Endothelial cell of umbilical vein (primary cell): ENCODE measurements at regions not wholly inside any gene's neighbourhood (a gene's known extent, or its start where the extent isn't known, plus 50 kb on each side); places are given as distances from the start of the nearest gene placed in this dataset.

ENCODE experiments used
- BruUV-seq: library from RNA; stranded (reverse); fragments of 400-500 nt; replicated peaks from 2 replicates; lab custom pipeline; 2021; lab: Mats Ljungman, UMichigan
- CTCF ChIA-PET: fragments of 300-600, 350-600 bp; sonication (Branson Sonifier 250); formaldehyde crosslinking; loops from one replicate; lab custom pipeline; 2021; ENCODE audit warnings: antibody characterized with exemption, inconsistent platforms; lab: Charles Lee
- POLR2A ChIA-PET: fragments of 300-600, 350-600 bp; sonication (Branson Sonifier 250); formaldehyde crosslinking; loops from one replicate; lab custom pipeline; 2021; ENCODE audit warnings: antibody characterized with exemption, inconsistent platforms; lab: Charles Lee
- DNase-seq: peaks from one replicate; pipeline ENCODE4 v3.0.0-alpha.2; 2011; ENCODE audit warnings: low read depth, low spot score
- FAIRE-seq: peaks from 2 replicates; lab custom pipeline; 2011; peaks lifted over from hg19 to GRCh38; lab: Jason Lieb, UNC
- H2AFZ ChIP-seq: 2 replicates; pipeline ENCODE4 v1.6.0; 2012; ENCODE audit warnings: low read depth, low read length, control low read depth, inconsistent platforms
- H3K27ac ChIP-seq: 2 replicates; pipeline ENCODE4 v1.5.1; 2011; ENCODE audit warnings: low read depth, mild to moderate bottlenecking, control low read depth, low read length, moderate library complexity; ENCODE audit not compliant: insufficient read depth
- H3K27me3 ChIP-seq, 2 experiments: 2 replicates each; pipeline versions ENCODE4 v1.6.0 to v1.6.1; 2011; ENCODE audit warnings: low read length in 2 of 2, mixed read lengths in 1 of 2; ENCODE audit not compliant: control insufficient read depth in 2 of 2, insufficient read depth in 2 of 2
- H3K36me3 ChIP-seq, 2 experiments: 2 replicates in 1 of 2; 3 replicates in 1 of 2; pipeline ENCODE4 v1.5.1; 2011; ENCODE audit warnings: low read length in 2 of 2, mild to moderate bottlenecking in 1 of 2, moderate library complexity in 1 of 2; ENCODE audit not compliant: control insufficient read depth in 2 of 2, insufficient read depth in 2 of 2; ENCODE audit errors: extremely low read depth in 1 of 2
- H3K4me1 ChIP-seq: 3 replicates; pipeline ENCODE4 v1.5.1; 2011; ENCODE audit warnings: mild to moderate bottlenecking, low read length; ENCODE audit not compliant: control insufficient read depth, insufficient read depth; ENCODE audit errors: extremely low read depth
- H3K4me2 ChIP-seq: 2 replicates; pipeline ENCODE4 v1.6.1; 2011; ENCODE audit warnings: low read length, control low read depth, mixed read lengths; ENCODE audit not compliant: insufficient read depth
- H3K4me3 ChIP-seq, 3 experiments: fragments of 200-600 bp in 1 of 3; sonication (generic), shearing (Covaris generic) in 1 of 3; replicated peaks in 1 of 3; 2 replicates each; pipeline ENCODE4 v1.5.1; 2011 to 2016; ENCODE audit warnings: control low read depth in 3 of 3, low read length in 3 of 3, mild to moderate bottlenecking in 2 of 3, inconsistent platforms in 1 of 3, low read depth in 1 of 3, moderate library complexity in 1 of 3; ENCODE audit not compliant: insufficient read depth in 1 of 3
- H3K79me2 ChIP-seq: 2 replicates; pipeline ENCODE4 v1.6.0; 2012; ENCODE audit warnings: low read length, inconsistent platforms; ENCODE audit not compliant: control insufficient read depth, insufficient read depth
- H3K9ac ChIP-seq: replicated peaks from 2 replicates; pipeline ENCODE3; 2011; ENCODE audit warnings: low read length, control low read depth; ENCODE audit not compliant: insufficient read depth; ENCODE audit errors: extremely low read depth
- H3K9me1 ChIP-seq: replicated peaks from 3 replicates; pipeline ENCODE4 v1.6.0; 2011; ENCODE audit warnings: mild to moderate bottlenecking, low read length; ENCODE audit not compliant: control insufficient read depth, insufficient read depth; ENCODE audit errors: extremely low read depth
- H3K9me3 ChIP-seq: replicated peaks from 2 replicates; pipeline ENCODE4 v1.5.1; 2012; ENCODE audit warnings: low read length, inconsistent platforms; ENCODE audit not compliant: control insufficient read depth, insufficient read depth
- H4K20me1 ChIP-seq: replicated peaks from 2 replicates; pipeline ENCODE3; 2011; ENCODE audit warnings: mild to moderate bottlenecking, low read length; ENCODE audit not compliant: control insufficient read depth, insufficient read depth; ENCODE audit errors: extremely low read depth
- CTCF ChIP-seq, 2 donors: IDR thresholded peaks; 1 replicate in 1 of 2; 2 replicates in 1 of 2; pipeline ENCODE4 v1.5.1; 2011; ENCODE audit warnings: low read length in 2 of 2, mild to moderate bottlenecking in 2 of 2, moderate library complexity in 2 of 2, control low read depth in 1 of 2, inconsistent platforms in 1 of 2, low read depth in 1 of 2; ENCODE audit not compliant: insufficient read depth in 1 of 2; ENCODE audit errors: extremely low read depth in 1 of 2
- EZH2 ChIP-seq: IDR thresholded peaks from 2 replicates; pipeline ENCODE4 v1.6.1; 2012; ENCODE audit warnings: borderline replicate concordance, low read depth, mild to moderate bottlenecking, moderate library complexity, low read length, inconsistent platforms; ENCODE audit not compliant: severe bottlenecking
- FOS ChIP-seq: IDR thresholded peaks from 2 replicates; pipeline ENCODE4 v1.6.1; 2011; ENCODE audit warnings: mild to moderate bottlenecking, low read length, moderate library complexity, borderline replicate concordance; ENCODE audit not compliant: insufficient read depth
- GATA2 ChIP-seq: IDR thresholded peaks from 2 replicates; pipeline ENCODE4 v1.7.0; 2011; ENCODE audit warnings: low read depth, mild to moderate bottlenecking, moderate library complexity, mixed read lengths, low read length; ENCODE audit not compliant: insufficient read length, insufficient read depth
- JUN ChIP-seq: IDR thresholded peaks from 2 replicates; pipeline ENCODE4 v1.6.1; 2011; ENCODE audit warnings: borderline replicate concordance, low read depth; ENCODE audit not compliant: insufficient read length, insufficient read depth
- MAX ChIP-seq: IDR thresholded peaks from 2 replicates; pipeline ENCODE4 v1.6.1; 2011; ENCODE audit not compliant: insufficient read depth, insufficient read length
- MYC ChIP-seq: IDR thresholded peaks from one replicate; pipeline ENCODE4 v1.6.1; 2011; ENCODE audit warnings: mild to moderate bottlenecking, low read depth, low read length
- POLR2A ChIP-seq: IDR thresholded peaks from 2 replicates; pipeline ENCODE4 v1.6.1; 2012; ENCODE audit warnings: low read depth, mild to moderate bottlenecking, control low read depth, low read length
- POLR2AphosphoS5 ChIP-seq: IDR thresholded peaks from 2 replicates; pipeline ENCODE4 v1.6.1; 2012; ENCODE audit warnings: low read depth, mild to moderate bottlenecking, control low read depth, low read length, moderate library complexity; ENCODE audit not compliant: insufficient read depth
- dilution Hi-C: fragments of 300-500 bp; cut with MboI; formaldehyde crosslinking; loops from one replicate; pipeline ENCODE4 v1.15.0; 2019; ENCODE audit warnings: low sequenced_read_pairs; ENCODE audit not compliant: extremely low pct_ligation_motif_present
- intact Hi-C: fragments of 100-400 bp; cut with micrococcal nuclease; formaldehyde crosslinking; loops from one replicate; pipeline ENCODE4 v1.10.0; 2022

- H2AFZ ChIP-seq, result no peak overlapping the region
- H3K27ac ChIP-seq, result no peak overlapping the region
- H3K36me3 ChIP-seq, result no peaks in the 10 kb centered on the region
- intact Hi-C loops, result no loop called here
- no peak overlapping the region for H3K4me3 ChIP-seq
- H3K9ac ChIP-seq, result no peak overlapping the region
- ChIA-PET CTCF (interaction anchor here (1.5 kb wide), 1 partner anchor 12 kb away, joined by 3 read pairs; no protein-coding TSS in a partner anchor), POLR2A (no interaction called here)
- no peaks in the 10 kb centered on the region for H3K27me3 ChIP-seq
- no peaks in the 10 kb centered on the region for H3K79me2 ChIP-seq
- dilution Hi-C loops, result no loop called here
- H3K9me3 ChIP-seq, result no peaks in the 10 kb centered on the region
- H4K20me1 ChIP-seq, result no peaks in the 10 kb centered on the region
- BruUV-seq, result no TSS peak
- FAIRE-seq (no peak), DNase-seq (no peak)
- H3K9me1 ChIP-seq, result no peaks in the 10 kb centered on the region
- H3K4me1 ChIP-seq, result no peaks in the 10 kb centered on the region
- TF ChIP-seq EZH2, result no peak
- no peak overlapping the region for H3K4me2 ChIP-seq
Observed at GRCh38 chr16:86706726-86707125, 128.4 kb downstream of the FOXL1 start.

GRCh38 chr16:86707171-86707570, 128.8 kb downstream of the FOXL1 start:
- TF ChIP-seq GATA2 (no peak), POLR2AphosphoS5 (no peak), FOS (no peak), CTCF (IDR thresholded peaks at IDR 0.05; ENCODE audit: extremely low read depth in 1 of 2, insufficient read depth in 1 of 2, low read depth in 1 of 2, low read length in 2 of 2) (no peak), EZH2 (no peak), MAX (no peak), POLR2A (no peak), JUN (no peak), MYC (no peak)
- no peak overlapping the region for H3K9ac ChIP-seq
- H3K27ac ChIP-seq, result no peak overlapping the region
- dilution Hi-C loops, result no loop called here
- no peaks in the 10 kb centered on the region for H3K4me1 ChIP-seq
- H3K36me3 ChIP-seq, result no peaks in the 10 kb centered on the region
- DNase-seq, result no peak
- no peaks in the 10 kb centered on the region for H3K79me2 ChIP-seq
- POLR2A ChIA-PET, result no interaction called here
- no peak for FAIRE-seq
- no peaks in the 10 kb centered on the region for H4K20me1 ChIP-seq
- no peaks in the 10 kb centered on the region for H3K9me1 ChIP-seq
- intact Hi-C loops, result no loop called here
- no peak overlapping the region for H2AFZ ChIP-seq
- CTCF ChIA-PET, result no interaction called here
- no peaks in the 10 kb centered on the region for H3K9me3 ChIP-seq
- no peak overlapping the region for H3K4me3 ChIP-seq
- no peak overlapping the region for H3K4me2 ChIP-seq
- H3K27me3 ChIP-seq, result no peaks in the 10 kb centered on the region
- BruUV-seq, result no TSS peak
